Stimulated activated CD4-positive, alpha-beta T cell treated with anti-CD3 and anti-CD28 coated beads, Interleukin-12 subunit alpha, Interleukin-12 subunit beta, amount 100 ng/mL, for 4 hours (primary cell): ENCODE measurements at regions not wholly inside any gene's neighbourhood (a gene's known extent, or its start where the extent isn't known, plus 50 kb on each side); places are given as distances from the start of the nearest gene placed in this dataset.
"Not testable (repeated sequence)": the region's sequence is repeated elsewhere in the genome, so short reads cannot be mapped to it uniquely, and the experiment has no call there.

Experiments used
- DNase-seq: peaks from one replicate; pipeline ENCODE4 v3.0.0-alpha.2; 2020

- DNase-seq: no peak
Observed at GRCh38 chr6:6414931-6415330, 94.5 kb upstream of the F13A1 start.

GRCh38 chr6:6417475-6417874 lies 97.0 kb upstream of the F13A1 start:
- no peak for DNase-seq

GRCh38 chr6:6418421-6418820 lies 98.0 kb upstream of the F13A1 start:
- no peak for DNase-seq

- DNase-seq: no peak
Observed at GRCh38 chr6:6420107-6420506, 99.6 kb upstream of the F13A1 start.

- no peak for DNase-seq
Observed at GRCh38 chr6:6434151-6434550, 113.7 kb upstream of the F13A1 start.

GRCh38 chr6:6434723-6435122 lies 114.3 kb upstream of the F13A1 start:
- no peak for DNase-seq

- no peak for DNase-seq
Observed at GRCh38 chr6:6436366-6436765, 115.9 kb upstream of the F13A1 start.

- DNase-seq: no peak
Observed at GRCh38 chr6:6436946-6437345, 116.5 kb upstream of the F13A1 start.

GRCh38 chr6:6438286-6438685 lies 117.8 kb upstream of the F13A1 start:
- DNase-seq: no peak

- no peak for DNase-seq
Observed at GRCh38 chr6:6439778-6440177, 119.3 kb upstream of the F13A1 start.

GRCh38 chr6:6452002-6452401 lies 131.5 kb upstream of the F13A1 start:
- DNase-seq: no peak

GRCh38 chr6:6453186-6453585 lies 132.7 kb upstream of the F13A1 start:
- DNase-seq: no peak

- DNase-seq: no peak
Observed at GRCh38 chr6:6455272-6455671, 133.2 kb upstream of the LY86 start.

- DNase-seq: no peak
Observed at GRCh38 chr6:6458172-6458571, 130.3 kb upstream of the LY86 start.

GRCh38 chr6:6459963-6460362 lies 128.6 kb upstream of the LY86 start:
- not testable (repeated sequence) for DNase-seq

GRCh38 chr6:6460416-6460815 lies 128.1 kb upstream of the LY86 start:
- DNase-seq: no peak

GRCh38 chr6:6461138-6461537 lies 127.4 kb upstream of the LY86 start:
- DNase-seq: no peak

GRCh38 chr6:6466967-6467761 lies 121.4 kb upstream of the LY86 start:
- DNase-seq: no peak

GRCh38 chr6:6469074-6469473 lies 119.4 kb upstream of the LY86 start:
- DNase-seq: no peak

- DNase-seq: no peak
Observed at GRCh38 chr6:6470123-6470522, 118.4 kb upstream of the LY86 start.

- DNase-seq: no peak
Observed at GRCh38 chr6:6471276-6471675, 117.2 kb upstream of the LY86 start.

GRCh38 chr6:6474170-6474920 lies 114.2 kb upstream of the LY86 start:
- no peak for DNase-seq

GRCh38 chr6:6479785-6480184 lies 108.7 kb upstream of the LY86 start:
- no peak for DNase-seq

- DNase-seq: no peak
Observed at GRCh38 chr6:6482256-6482655, 106.3 kb upstream of the LY86 start.

GRCh38 chr6:6483168-6483567 lies 105.4 kb upstream of the LY86 start:
- DNase-seq: no peak
